ENCODE measurements at regions not wholly inside any gene's neighbourhood (a gene's known extent, or its start where the extent isn't known, plus 50 kb on each side); places are given as distances from the start of the nearest gene placed in this dataset.

DNA sequence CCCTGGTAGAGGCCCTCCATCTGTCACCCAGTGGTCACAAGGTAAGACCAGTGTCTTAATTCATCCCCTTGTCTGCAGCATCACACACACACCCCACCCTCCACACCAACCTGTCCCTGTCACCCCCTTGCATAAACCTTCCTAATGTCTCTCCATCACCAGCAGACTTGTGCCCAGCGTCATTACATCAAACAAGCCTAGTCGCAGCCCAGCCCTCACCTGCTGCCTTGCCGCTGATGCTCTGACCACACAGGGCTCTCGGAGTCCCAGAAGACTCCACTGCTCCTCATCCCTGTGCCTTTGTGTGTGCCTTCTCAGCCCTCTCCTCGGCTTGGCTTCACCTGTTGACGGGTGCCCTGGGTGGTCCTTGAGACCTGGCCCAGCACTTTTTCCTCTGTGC is 171.2 kb downstream of the GLI2 start:
- Histone ChIP-seq H3K9me3 (ENCODE audit: control insufficient read depth in 2 of 3, low read length in 3 of 3) (no peaks in the 10 kb centered on the region), H3K4me3 (ENCODE audit: low read length) (no peak overlapping the region), H3K27me3 (ENCODE audit: control insufficient read depth in 2 of 2, insufficient read depth in 2 of 2, low read length in 2 of 2) (no peaks in the 10 kb centered on the region), H3K4me1 (ENCODE audit: control insufficient read depth in 2 of 2, insufficient read depth in 2 of 2, low read length in 2 of 2) (no peaks in the 10 kb centered on the region), H3K36me3 (ENCODE audit: control insufficient read depth in 2 of 3, insufficient read depth in 3 of 3, low read length in 3 of 3) (no peaks in the 10 kb centered on the region), H3K27ac (ENCODE audit: low read depth, low read length) (no peak overlapping the region)
- H3K27me3 Mint-ChIP-seq, result peaks cover 0 to 12% (median 2%) of the 10 kb centered on the region in 5 donors
- ATAC-seq (no peak), DNase-seq (no peak)
- no peaks in the 10 kb centered on the region for H3K36me3 Mint-ChIP-seq
- CTCF ChIA-PET, result no interaction called here
- peaks cover 0 to 4% (median 0%) of the 10 kb centered on the region in 11 donors for H3K9me3 Mint-ChIP-seq
- H3K27ac Mint-ChIP-seq, result no peak overlapping the region
- no peaks in the 10 kb centered on the region for H3K4me1 Mint-ChIP-seq
- intact Hi-C loops (cut with micrococcal nuclease), result no loop called here
- POLR2A ChIA-PET, result no interaction called here
- H3K4me3 Mint-ChIP-seq, result no peak overlapping the region

DNA sequence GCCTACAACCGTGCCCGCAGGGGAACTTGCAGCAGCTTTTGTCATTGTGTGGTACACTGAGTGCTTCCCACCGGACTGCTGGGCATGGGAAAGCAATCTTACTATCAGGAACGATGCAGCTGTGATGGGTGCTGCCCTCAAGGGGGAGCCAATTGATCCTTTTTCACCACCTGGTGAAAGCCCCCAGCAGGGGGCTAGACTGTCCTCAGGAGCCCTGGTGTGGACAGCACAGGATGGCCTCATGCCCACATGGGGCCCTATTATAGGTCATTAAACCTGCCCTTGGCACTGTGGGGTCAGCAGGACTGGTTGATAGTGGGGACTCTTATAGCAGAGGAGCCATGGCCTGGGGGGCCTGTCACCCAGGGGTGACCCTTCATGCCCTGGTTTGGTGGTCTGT is 172.2 kb downstream of the GLI2 start:
- Histone ChIP-seq H3K36me3 (ENCODE audit: control insufficient read depth in 2 of 3, insufficient read depth in 3 of 3, low read length in 3 of 3) (no peaks in the 10 kb centered on the region), H3K27me3 (ENCODE audit: control insufficient read depth in 2 of 2, insufficient read depth in 2 of 2, low read length in 2 of 2) (no peaks in the 10 kb centered on the region), H3K4me1 (ENCODE audit: control insufficient read depth in 2 of 2, insufficient read depth in 2 of 2, low read length in 2 of 2) (no peaks in the 10 kb centered on the region), H3K9me3 (ENCODE audit: control insufficient read depth in 2 of 3, low read length in 3 of 3) (no peaks in the 10 kb centered on the region), H3K27ac (ENCODE audit: low read depth, low read length) (no peak overlapping the region), H3K4me3 (ENCODE audit: low read length) (no peak overlapping the region)
- Mint-ChIP-seq H3K27ac (no peak overlapping the region), H3K4me3 (no peak overlapping the region), H3K9me3 (peaks cover 0 to 2% (median 0%) of the 10 kb centered on the region in 11 donors), H3K4me1 (no peaks in the 10 kb centered on the region), H3K27me3 (peaks cover 0 to 4% (median 0%) of the 10 kb centered on the region in 5 donors), H3K36me3 (no peaks in the 10 kb centered on the region)
- ATAC-seq, result no peak
- DNase-seq, result no peak
- POLR2A ChIA-PET, result no interaction called here
- CTCF ChIA-PET, result no interaction called here
- intact Hi-C loops (cut with micrococcal nuclease), result no loop called here

DNA sequence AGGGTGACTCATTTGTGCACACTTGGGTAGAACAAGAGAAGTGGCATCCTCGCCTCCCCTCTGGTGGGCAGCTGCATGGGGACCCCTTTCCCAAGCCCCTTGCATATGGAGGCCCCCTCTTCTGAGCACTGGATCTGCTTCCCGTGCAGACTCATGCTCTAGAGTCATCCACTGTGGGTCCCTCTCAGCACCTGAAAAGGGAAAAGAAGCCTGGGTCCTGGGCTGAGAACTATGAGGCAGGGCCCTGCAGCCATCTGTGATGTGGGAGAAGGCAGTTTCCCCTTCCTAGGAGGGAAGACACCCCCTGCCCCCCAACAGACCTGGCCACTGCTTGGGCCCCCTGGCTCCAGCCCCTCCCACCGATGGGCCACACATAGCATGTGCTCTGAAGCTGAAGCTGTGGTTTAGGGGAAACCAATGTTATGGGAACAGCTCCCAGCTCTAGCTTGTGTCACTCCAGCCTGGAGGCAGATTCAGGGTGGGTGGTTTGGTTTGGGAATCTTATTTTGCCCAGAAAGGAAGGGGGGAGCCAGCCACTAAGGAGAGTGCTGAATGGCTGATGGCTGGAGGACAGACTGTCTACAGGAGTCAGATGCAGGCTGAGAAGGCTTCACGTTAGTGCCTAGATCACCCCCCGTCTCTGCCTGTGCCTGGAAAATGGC is 172.8 kb downstream of the GLI2 start:
- Histone ChIP-seq H3K4me1 (ENCODE audit: control insufficient read depth in 2 of 2, insufficient read depth in 2 of 2, low read length in 2 of 2) (no peaks in the 10 kb centered on the region), H3K27ac (ENCODE audit: low read depth, low read length) (no peak overlapping the region), H3K9me3 (ENCODE audit: control insufficient read depth in 2 of 3, low read length in 3 of 3) (no peaks in the 10 kb centered on the region), H3K27me3 (ENCODE audit: control insufficient read depth in 2 of 2, insufficient read depth in 2 of 2, low read length in 2 of 2) (no peaks in the 10 kb centered on the region), H3K36me3 (ENCODE audit: control insufficient read depth in 2 of 3, insufficient read depth in 3 of 3, low read length in 3 of 3) (no peaks in the 10 kb centered on the region), H3K4me3 (ENCODE audit: low read length) (no peak overlapping the region)
- POLR2A ChIA-PET, result no interaction called here
- H3K4me1 Mint-ChIP-seq, result no peaks in the 10 kb centered on the region
- peaks cover 0 to 3% (median 0%) of the 10 kb centered on the region in 11 donors for H3K9me3 Mint-ChIP-seq
- intact Hi-C loops (cut with micrococcal nuclease), result no loop called here
- no peak overlapping the region for H3K4me3 Mint-ChIP-seq
- ATAC-seq (no peak), DNase-seq (no peak)
- H3K27me3 Mint-ChIP-seq, result peaks cover 0 to 4% (median 0%) of the 10 kb centered on the region in 5 donors
- no peak overlapping the region for H3K27ac Mint-ChIP-seq
- H3K36me3 Mint-ChIP-seq, result no peaks in the 10 kb centered on the region
- CTCF ChIA-PET, result no interaction called here

DNA sequence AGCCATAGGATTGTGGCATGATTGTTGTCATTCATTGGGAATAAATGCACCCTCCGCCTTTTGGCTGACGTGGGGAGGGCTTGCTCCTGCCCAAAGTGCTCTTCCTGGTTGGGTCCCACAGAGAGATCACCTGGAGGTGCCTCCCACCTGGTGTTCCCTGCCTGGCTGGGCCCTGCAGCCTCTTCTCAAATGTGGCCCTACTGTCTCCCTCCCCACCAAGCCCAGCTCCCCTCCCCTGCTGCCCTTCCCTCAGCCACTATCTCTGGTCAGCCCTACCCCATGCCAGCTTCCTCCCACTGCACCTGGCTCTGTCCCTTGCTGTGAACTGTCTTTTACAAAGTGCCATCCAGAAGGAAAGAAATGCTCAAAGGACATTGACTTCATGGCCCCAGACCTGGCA is 173.4 kb downstream of the GLI2 start:
- H3K27me3 Mint-ChIP-seq, result peaks cover 0 to 4% (median 0%) of the 10 kb centered on the region in 5 donors
- Histone ChIP-seq H3K4me3 (ENCODE audit: low read length) (no peak overlapping the region), H3K27me3 (ENCODE audit: control insufficient read depth in 2 of 2, insufficient read depth in 2 of 2, low read length in 2 of 2) (no peaks in the 10 kb centered on the region), H3K36me3 (ENCODE audit: control insufficient read depth in 2 of 3, insufficient read depth in 3 of 3, low read length in 3 of 3) (no peaks in the 10 kb centered on the region), H3K4me1 (ENCODE audit: control insufficient read depth in 2 of 2, insufficient read depth in 2 of 2, low read length in 2 of 2) (no peaks in the 10 kb centered on the region), H3K27ac (ENCODE audit: low read depth, low read length) (no peak overlapping the region), H3K9me3 (ENCODE audit: control insufficient read depth in 2 of 3, low read length in 3 of 3) (no peaks in the 10 kb centered on the region)
- intact Hi-C loops (cut with micrococcal nuclease), result no loop called here
- DNase-seq, result no peak
- no peak overlapping the region for H3K27ac Mint-ChIP-seq
- peaks cover 0 to 3% (median 0%) of the 10 kb centered on the region in 11 donors for H3K9me3 Mint-ChIP-seq
- no peaks in the 10 kb centered on the region for H3K36me3 Mint-ChIP-seq
- no peak overlapping the region for H3K4me3 Mint-ChIP-seq
- POLR2A ChIA-PET, result no interaction called here
- CTCF ChIA-PET, result no interaction called here
- no peak for ATAC-seq
- H3K4me1 Mint-ChIP-seq, result no peaks in the 10 kb centered on the region

DNA sequence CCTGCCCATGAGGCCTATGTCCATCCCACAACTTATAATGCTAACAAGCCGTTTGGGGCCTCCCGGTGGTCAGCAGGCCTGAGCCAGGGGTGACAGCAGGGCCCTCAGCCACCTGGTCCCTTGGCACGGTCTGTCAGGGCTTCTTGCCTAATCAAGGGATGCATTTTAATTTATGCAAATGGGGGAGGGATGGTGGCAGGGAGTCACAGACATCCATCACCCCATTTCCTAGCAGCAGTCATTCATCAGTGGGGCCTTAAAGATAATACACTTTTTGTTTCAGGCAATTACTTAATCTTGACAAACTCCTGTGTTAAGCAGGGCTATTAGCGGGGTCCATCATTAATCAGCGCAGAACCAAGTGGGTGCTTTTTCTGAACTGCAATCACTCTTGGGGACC is 174.5 kb downstream of the GLI2 start:
- Histone ChIP-seq H3K9me3 (ENCODE audit: control insufficient read depth in 2 of 3, low read length in 3 of 3) (no peaks in the 10 kb centered on the region), H3K4me3 (ENCODE audit: low read length) (no peak overlapping the region), H3K36me3 (ENCODE audit: control insufficient read depth in 2 of 3, insufficient read depth in 3 of 3, low read length in 3 of 3) (no peaks in the 10 kb centered on the region), H3K27ac (ENCODE audit: low read depth, low read length) (no peak overlapping the region), H3K27me3 (ENCODE audit: control insufficient read depth in 2 of 2, insufficient read depth in 2 of 2, low read length in 2 of 2) (no peaks in the 10 kb centered on the region), H3K4me1 (ENCODE audit: control insufficient read depth in 2 of 2, insufficient read depth in 2 of 2, low read length in 2 of 2) (no peaks in the 10 kb centered on the region)
- no peak for ATAC-seq
- CTCF ChIA-PET, result no interaction called here
- no peaks in the 10 kb centered on the region for H3K4me1 Mint-ChIP-seq
- intact Hi-C loops (cut with micrococcal nuclease), result no loop called here
- H3K27ac Mint-ChIP-seq, result no peak overlapping the region
- H3K9me3 Mint-ChIP-seq, result peaks cover 0 to 3% (median 0%) of the 10 kb centered on the region in 11 donors
- POLR2A ChIA-PET, result no interaction called here
- no peak for DNase-seq
- no peaks in the 10 kb centered on the region for H3K36me3 Mint-ChIP-seq
- no peaks in the 10 kb centered on the region for H3K27me3 Mint-ChIP-seq
- no peak overlapping the region for H3K4me3 Mint-ChIP-seq

DNA sequence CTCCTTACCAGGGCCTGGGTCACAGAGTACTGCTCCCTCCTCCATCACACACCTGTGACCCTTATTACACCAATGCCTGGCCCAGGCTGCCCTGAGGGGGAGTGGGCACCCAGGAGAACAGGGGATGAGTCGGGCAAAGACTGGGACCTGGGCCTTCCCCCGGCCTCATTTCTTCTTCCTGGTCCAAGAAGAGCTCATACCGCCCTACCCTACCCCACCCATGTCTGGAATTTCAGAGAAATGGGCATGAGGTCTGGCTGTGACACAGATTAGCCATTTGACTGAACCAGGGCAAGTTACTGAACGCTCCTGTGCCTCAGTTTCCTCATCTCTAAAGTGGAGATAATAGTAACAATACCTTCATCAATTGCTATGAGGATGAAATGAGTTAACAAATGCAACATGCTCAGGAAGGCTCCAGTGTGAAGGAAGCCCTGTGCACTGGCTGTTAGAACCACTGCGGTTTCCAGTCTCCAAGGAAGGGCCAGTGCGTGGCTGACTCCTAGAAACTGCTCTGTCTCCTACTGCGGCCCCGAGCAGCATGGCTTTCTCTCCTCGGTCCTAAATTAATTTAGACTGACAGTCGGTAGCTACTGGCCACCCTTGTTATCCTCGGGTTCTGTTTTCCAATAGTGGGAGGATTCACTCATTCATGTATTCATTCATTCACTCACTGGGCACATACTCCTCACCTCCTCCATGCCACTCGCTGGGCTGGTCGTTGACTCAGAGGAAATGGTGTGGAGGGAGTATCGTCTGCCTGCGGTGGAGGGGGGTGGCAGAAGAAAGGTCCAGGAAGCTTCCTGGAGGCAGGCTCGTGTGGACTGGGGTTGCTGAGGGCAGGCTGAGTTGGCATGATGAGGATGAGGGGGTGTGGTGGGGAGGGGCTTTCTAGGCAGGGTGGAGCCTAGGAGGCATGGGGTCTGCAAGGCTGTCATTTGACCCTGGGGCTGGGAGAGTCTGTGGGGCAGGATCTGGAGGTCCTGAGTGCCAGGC is 175.6 kb downstream of the GLI2 start:
- no peaks in the 10 kb centered on the region for H3K4me1 Mint-ChIP-seq
- Histone ChIP-seq H3K27ac (ENCODE audit: low read depth, low read length) (no peak overlapping the region), H3K9me3 (ENCODE audit: control insufficient read depth in 2 of 3, low read length in 3 of 3) (no peaks in the 10 kb centered on the region), H3K36me3 (ENCODE audit: control insufficient read depth in 2 of 3, insufficient read depth in 3 of 3, low read length in 3 of 3) (no peaks in the 10 kb centered on the region), H3K4me1 (ENCODE audit: control insufficient read depth in 2 of 2, insufficient read depth in 2 of 2, low read length in 2 of 2) (no peaks in the 10 kb centered on the region), H3K4me3 (ENCODE audit: low read length) (no peak overlapping the region), H3K27me3 (ENCODE audit: control insufficient read depth in 2 of 2, insufficient read depth in 2 of 2, low read length in 2 of 2) (no peaks in the 10 kb centered on the region)
- DNase-seq (no peak), ATAC-seq (no peak)
- intact Hi-C loops (cut with micrococcal nuclease), result no loop called here
- ChIA-PET POLR2A (no interaction called here), CTCF (no interaction called here)
- no peaks in the 10 kb centered on the region for H3K36me3 Mint-ChIP-seq
- H3K9me3 Mint-ChIP-seq, result peaks cover 0 to 3% (median 0%) of the 10 kb centered on the region in 11 donors
- H3K27ac Mint-ChIP-seq, result no peak overlapping the region
- no peak overlapping the region for H3K4me3 Mint-ChIP-seq
- no peaks in the 10 kb centered on the region for H3K27me3 Mint-ChIP-seq

All from naive thymus-derived CD4-positive, alpha-beta T cell (primary cell).